HG03432 (cell line): ENCODE measurements at regions not wholly inside any gene's neighbourhood (a gene's known extent, or its start where the extent isn't known, plus 50 kb on each side); places are given as distances from the start of the nearest gene placed in this dataset.
"Not testable (repeated sequence)": the region's sequence is repeated elsewhere in the genome, so short reads cannot be mapped to it uniquely, and the experiment has no call there.

Source experiments
- ATAC-seq: cut with Tn5 transposase; IDR thresholded peaks from one replicate; pipeline ENCODE4 v1.9.1; 2021; ENCODE audit warnings: mild to moderate bottlenecking, moderate library complexity; ENCODE audit not compliant: unreplicated experiment

DNA sequence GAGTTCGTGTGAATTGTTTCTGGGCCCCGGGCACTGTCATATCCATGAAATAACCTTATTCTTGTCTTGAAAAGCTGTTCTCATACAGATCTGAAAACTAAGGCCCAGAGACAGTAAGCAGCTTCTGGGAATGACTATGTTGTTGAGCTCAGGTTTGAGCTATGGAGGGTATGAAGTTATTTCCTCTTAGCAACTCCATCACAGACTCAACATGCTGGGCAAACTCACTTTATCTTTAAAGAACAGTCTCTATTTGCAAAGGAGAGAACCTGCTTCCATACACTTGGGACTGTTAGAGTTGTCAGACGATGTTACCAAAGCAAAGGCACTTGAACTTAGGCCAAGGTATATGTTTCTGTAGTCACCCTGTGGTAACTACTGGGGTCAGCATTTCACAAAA is 90.0 kb downstream of the GPR88 start:
- no peak for ATAC-seq

DNA sequence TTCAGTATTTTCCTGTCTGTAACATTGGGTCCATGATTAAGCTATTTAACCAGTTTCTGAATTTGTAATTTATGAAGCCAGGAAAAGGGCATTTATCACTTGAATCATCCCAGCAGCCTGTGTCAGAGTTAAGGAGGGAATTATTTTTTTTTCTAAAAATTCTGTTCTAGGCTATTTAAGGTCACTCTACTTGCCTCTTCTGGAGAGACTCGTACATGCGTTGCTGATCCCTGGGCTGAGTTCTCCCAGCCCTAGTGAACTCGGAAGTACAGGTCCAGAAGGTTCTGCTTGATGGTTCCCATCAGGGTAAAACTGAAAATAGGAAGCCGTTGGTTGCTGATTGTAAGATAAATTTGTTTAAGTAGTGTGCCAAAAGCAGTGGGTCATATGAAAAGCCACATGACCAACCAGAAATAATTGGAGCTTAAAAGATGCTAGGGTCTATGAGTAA is 90.7 kb downstream of the GPR88 start:
- no peak for ATAC-seq

DNA sequence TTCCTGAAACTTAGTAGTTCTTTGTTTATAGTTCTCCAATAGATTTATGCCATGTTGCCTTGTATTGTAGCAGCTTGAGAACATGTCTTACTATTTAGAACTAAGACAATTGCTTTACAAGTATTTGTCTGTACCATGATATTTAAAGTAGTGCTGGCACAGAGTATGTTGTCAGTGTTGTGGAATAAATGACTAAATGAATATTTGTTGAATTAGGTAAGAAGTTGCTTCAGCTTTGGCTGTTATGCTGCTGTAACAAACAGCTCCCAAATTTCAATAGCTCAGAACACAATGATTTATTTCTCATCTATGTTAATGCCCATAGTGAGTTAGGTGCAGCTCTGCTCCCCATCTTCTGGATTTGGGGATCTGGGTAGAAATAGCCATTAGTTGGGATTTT is 90.2 kb upstream of the VCAM1 start:
- no peak for ATAC-seq

DNA sequence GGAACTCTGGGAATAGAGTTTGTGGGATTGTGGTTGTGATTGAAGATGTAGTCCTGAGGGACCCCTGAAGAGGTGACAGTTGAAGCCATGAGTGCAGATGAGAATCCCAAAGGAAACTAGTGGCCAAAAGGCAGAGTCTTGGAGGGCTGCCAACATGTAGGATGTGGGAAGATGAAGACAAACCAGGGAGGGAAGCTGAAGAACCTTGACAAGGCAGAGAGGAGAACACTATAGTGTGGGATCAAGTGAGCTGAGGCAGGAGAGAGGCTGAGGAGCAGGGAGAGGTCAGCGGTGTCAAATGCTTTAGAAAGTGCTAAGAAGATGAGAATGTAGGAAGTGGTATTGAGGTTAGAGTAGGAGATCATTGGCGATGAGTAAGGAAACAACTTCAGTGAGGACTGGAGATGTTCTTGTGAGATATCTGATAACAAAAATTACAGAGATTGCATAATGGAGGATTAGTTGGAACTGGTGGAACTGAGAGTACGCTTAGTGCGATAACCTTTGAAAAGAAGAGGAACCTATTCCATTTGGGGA is 88.5 kb upstream of the VCAM1 start:
- no peak for ATAC-seq

DNA sequence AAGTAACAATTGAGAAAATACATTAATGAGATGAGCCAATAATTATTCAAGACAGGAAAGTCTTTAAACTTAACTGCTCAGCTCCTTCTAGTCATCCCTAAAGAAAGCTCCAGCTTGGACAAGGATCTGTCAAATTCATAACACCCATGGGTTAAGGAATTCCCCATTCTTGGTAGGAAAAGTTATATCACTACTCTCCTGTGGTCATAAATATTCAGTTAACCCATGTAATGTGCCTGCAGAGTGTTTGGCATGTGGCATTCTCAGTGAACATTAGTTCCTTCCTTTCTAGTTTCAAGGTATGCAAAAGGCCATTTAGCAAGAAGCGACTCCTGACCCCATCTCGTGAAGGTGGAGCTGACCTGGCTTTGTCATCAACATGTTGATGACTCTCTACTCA is 76.7 kb upstream of the VCAM1 start:
- ATAC-seq, result no peak

DNA sequence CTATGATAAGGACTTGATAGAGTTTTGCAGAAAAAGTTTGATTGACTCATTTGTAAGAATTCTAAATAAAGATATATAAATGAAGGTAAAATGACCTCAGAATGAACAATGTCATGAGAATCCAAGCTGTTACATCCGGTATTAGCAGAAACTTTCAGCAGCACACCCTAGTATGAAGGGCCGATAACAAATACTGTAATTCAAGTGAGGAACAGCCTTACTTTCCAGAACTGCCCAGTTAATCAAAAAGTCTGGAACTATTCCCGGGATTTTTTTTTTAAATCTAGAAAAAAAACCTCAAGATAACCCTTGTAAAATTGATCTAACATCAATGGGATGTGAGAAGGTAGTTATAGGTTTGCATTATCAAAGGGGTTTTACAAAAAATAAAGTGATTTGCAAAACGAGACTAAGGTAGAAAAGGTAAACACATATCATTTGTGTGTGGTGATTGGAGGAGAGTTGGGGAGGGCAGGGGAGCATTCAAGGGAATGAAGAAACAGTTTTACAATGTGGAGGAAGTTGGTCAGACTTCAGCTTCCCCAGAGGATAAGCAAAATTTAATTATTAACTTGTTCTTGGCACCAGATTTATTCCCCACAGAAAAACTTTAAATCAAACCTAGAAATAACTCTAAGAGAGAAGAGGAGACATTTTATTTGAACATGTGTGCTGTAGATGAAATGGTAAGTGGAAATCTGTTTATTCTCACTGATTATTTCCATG is 75.9 kb upstream of the VCAM1 start:
- ATAC-seq, result no peak

DNA sequence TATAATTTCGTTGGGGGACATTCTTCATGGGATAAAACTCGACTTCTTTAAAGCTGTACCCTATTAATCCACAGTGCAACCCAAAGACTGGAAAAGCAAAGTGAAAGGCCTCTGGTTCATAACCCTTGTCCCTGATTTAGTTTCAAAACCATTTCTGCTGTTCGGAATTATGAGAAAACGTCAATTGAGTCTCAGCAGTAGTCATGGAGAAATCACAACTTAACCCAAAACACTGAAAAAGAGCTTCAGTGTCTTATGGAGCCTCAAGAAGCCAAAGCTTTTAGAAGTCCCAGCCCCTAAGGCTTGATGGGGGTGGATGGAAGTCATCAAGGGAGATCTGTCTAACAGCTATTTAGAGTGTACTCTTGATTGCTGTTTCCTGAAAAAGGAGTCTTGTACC is 73.5 kb upstream of the VCAM1 start:
- ATAC-seq, result no peak

DNA sequence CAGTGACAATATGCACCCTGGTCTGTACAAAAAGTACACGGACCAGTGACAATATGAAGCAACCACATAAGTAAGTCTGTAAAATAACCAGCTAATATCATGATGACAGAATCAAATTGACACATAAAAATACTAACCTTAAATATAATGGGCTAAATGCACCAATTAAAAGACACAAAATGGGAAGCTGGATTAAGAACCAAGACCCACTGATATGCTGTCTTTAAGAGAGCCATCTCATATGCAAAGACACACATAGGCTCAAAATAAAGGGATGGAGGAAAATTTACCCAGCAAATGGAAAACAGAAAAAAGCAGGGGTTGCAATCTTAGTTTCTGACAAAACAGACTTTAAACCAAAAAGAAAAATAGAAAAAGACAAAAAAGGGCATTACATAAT is 70.4 kb upstream of the VCAM1 start:
- ATAC-seq, result no peak

DNA sequence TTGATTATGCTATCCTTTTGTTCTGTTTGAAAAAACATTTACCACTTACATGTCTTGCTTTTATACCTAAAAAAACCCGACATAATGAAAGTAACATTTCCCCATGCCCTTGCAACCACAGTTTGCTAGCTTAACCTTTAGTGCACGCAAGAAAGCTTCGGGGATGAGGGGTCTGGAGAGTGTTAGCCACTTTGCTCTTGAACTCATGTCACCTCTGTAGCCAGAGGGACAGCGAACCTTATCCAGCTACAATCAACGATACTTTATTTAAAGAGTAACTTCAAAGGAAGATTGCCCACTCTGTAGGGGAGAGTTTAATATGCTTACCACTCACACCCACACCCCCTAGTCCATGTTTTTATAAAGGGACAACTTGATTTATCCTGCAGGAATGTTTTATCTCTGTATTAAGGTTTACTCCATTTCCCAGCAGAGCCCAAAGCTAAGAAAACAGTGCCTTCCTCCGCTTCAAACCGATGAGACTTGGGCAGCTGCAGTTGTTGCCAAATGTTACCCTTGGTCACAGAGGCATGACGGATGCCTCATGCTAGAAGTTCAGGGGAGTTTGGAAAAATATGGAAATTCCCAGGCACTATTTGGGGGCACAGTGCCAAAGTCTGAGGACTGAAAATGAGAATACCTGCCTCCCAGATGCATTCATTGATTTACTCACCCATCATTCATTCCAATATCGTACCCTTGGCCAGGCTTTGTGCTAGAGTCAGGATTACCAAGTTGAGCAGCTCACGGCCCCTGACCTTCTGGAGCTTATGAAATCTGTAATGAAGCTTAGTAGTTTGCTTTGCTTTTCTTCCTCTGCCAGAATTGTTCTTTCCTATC is 61.4 kb upstream of the VCAM1 start:
- no peak for ATAC-seq

DNA sequence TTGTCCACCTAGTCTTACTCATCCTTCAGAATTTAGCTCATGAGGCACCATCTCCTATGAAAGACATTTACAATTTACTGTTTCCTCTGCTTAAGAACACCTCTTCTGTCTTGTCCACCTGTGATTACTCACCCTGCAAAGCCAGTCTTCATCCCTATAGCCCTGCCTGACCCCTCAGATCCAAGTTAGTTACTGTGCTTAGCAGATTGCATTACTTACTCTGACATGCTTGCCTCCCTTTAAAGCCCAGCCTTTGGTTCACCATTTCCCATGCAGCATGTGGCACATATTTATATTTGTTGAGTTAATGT is 60.9 kb upstream of the VCAM1 start:
- no peak for ATAC-seq

DNA sequence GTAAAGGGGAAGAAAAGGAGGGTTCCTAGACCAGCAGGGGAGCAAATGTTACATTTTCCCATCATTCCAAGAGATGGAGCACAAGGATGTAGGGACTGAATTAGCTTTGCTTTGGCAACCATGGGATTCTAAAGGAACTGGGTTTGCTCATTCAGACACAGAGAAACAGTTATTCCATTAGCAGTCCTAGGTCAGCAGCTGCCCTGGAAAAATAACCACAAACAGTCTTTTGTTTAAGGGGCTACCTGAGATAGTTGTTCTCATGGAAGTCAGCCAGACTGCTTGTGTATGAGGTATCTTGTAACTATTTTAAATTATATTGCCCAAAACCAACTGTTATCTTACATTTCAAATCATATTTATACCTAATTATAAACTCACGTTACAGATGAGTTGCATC is 58.4 kb upstream of the VCAM1 start:
- no peak for ATAC-seq

DNA sequence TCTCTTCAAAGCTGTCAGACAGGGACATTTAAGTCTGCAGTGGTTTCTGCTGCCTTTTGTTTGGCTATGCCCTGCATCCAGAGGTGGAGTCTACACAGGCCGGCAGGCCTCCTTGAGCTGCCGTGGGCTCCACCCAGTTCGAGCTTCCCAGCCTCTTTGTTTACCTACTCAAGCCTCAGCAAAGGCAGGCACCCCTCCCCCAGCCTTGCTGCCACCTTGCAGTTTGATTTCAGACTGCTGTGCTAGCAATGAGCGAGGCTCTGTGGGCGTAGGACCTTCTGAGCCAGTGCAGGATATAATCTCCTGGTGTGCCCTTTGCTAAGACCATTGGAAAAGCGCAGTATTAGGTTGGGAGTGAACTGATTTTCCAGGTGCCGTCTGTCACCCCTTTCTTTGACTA is 51.0 kb upstream of the VCAM1 start:
- ATAC-seq, result not testable (repeated sequence)
